Panc1 (cell line): ENCODE measurements at regions not wholly inside any gene's neighbourhood (a gene's known extent, or its start where the extent isn't known, plus 50 kb on each side); places are given as distances from the start of the nearest gene placed in this dataset.

Experiments
- ATAC-seq: fragments of 200-7000 bp; cut with Tn5 transposase; 2 replicates; pipeline ENCODE4 v1.9.1; 2020; ENCODE audit warnings: mild to moderate bottlenecking, moderate library complexity
- BruUV-seq: library from RNA; stranded (reverse); fragments of 400-500 nt; replicated peaks from 2 replicates; lab custom pipeline; 2021; lab: Mats Ljungman, UMichigan
- CTCF ChIA-PET: fragments of 300-600 bp; sonication (Branson Sonifier 250); formaldehyde crosslinking; loops from one replicate; lab custom pipeline; 2022; ENCODE audit warnings: antibody characterized with exemption; lab: Charles Lee
- POLR2A ChIA-PET: fragments of 300-600 bp; sonication (Branson Sonifier 250); formaldehyde crosslinking; loops from one replicate; lab custom pipeline; 2022; ENCODE audit warnings: antibody characterized with exemption; lab: Charles Lee
- DNase-seq: peaks from one replicate; pipeline ENCODE4 v3.0.0-alpha.2; 2010; ENCODE audit warnings: low read depth, low spot score
- H3K27ac ChIP-seq: 2 replicates; pipeline ENCODE4 v1.5.1; 2011; ENCODE audit warnings: mild to moderate bottlenecking, low read length, inconsistent platforms
- H3K27me3 ChIP-seq: fragments of 200-500 bp; sonication (Bioruptor generic); 2 replicates; pipeline ENCODE4 v1.6.0; 2014; ENCODE audit warnings: low read length, inconsistent platforms; ENCODE audit not compliant: control insufficient read depth, insufficient read depth
- H3K36me3 ChIP-seq: fragments of 200-500 bp; sonication (Bioruptor generic); 2 replicates; pipeline ENCODE4 v1.5.1; 2014; ENCODE audit warnings: inconsistent platforms, mild to moderate bottlenecking, low read length, moderate library complexity; ENCODE audit not compliant: control insufficient read depth, insufficient read depth
- H3K4me1 ChIP-seq: 2 replicates; pipeline ENCODE4 v1.5.1; 2011; ENCODE audit warnings: inconsistent platforms, mild to moderate bottlenecking, low read length, moderate library complexity; ENCODE audit not compliant: control insufficient read depth, insufficient read depth
- H3K4me3 ChIP-seq, 2 experiments: 2 replicates each; pipeline ENCODE4 v1.5.1; 2011 to 2012; ENCODE audit warnings: low read depth in 2 of 2, low read length in 2 of 2, mild to moderate bottlenecking in 2 of 2, inconsistent platforms in 1 of 2, moderate library complexity in 1 of 2
- H3K9me3 ChIP-seq: fragments of 200-500 bp; sonication (Bioruptor generic); 2 replicates; pipeline ENCODE4 v1.5.1; 2014; ENCODE audit warnings: low read depth, mild to moderate bottlenecking, inconsistent platforms, low read length, moderate library complexity; ENCODE audit not compliant: control insufficient read depth, insufficient read depth
- CTCF ChIP-seq: fragments of 450-650 bp; IDR thresholded peaks from 2 replicates; pipeline ENCODE4 v1.5.1; 2017; ENCODE audit warnings: mild to moderate bottlenecking
- POLR2AphosphoS5 ChIP-seq: IDR thresholded peaks from 2 replicates; pipeline ENCODE4 v1.6.1; 2012; ENCODE audit warnings: mild to moderate bottlenecking, low read depth, low read length, moderate library complexity
- REST ChIP-seq, 2 experiments: IDR thresholded peaks; 2 replicates each; pipeline ENCODE4 v1.6.1; 2011 to 2012; ENCODE audit warnings: low read depth in 2 of 2, control low read depth in 1 of 2, low read length in 1 of 2, mild to moderate bottlenecking in 1 of 2, moderate library complexity in 1 of 2; ENCODE audit not compliant: insufficient read depth in 1 of 2
- SIN3A ChIP-seq: IDR thresholded peaks from 2 replicates; pipeline ENCODE4 v1.6.1; 2012; ENCODE audit warnings: low read depth, mild to moderate bottlenecking, low read length, moderate library complexity, borderline replicate concordance; ENCODE audit not compliant: insufficient read depth
- TCF7L2 ChIP-seq: IDR thresholded peaks from 2 replicates; pipeline ENCODE4 v1.6.1; 2011; ENCODE audit warnings: mild to moderate bottlenecking, low read depth, low read length, inconsistent platforms
- in situ Hi-C: cut with HindIII; loops from 2 replicates; pipeline ENCODE4 v1.10.0; 2016; ENCODE audit warnings: low sequenced_read_pairs, low pct_unique_long_range_greater_than_20kb
- intact Hi-C: fragments of 100-400 bp; cut with micrococcal nuclease; formaldehyde crosslinking; loops from one replicate; pipeline ENCODE4 v1.10.0; 2022; ENCODE audit not compliant: unreplicated experiment

- Histone ChIP-seq H3K36me3 (no peaks in the 10 kb centered on the region), H3K4me1 (no peaks in the 10 kb centered on the region), H3K4me3 (no peak overlapping the region), H3K9me3 (no peaks in the 10 kb centered on the region), H3K27ac (no peak overlapping the region), H3K27me3 (peaks cover 16% of the 10 kb centered on the region)
- ATAC-seq (no peak), DNase-seq (no peak)
- intact Hi-C loops, result no loop called here
- in situ Hi-C loops, result no loop called here
- CTCF ChIA-PET, result no interaction called here
- TF ChIP-seq CTCF (no peak), POLR2AphosphoS5 (no peak), REST (IDR thresholded peaks at IDR 0.05; ENCODE audit: insufficient read depth in 1 of 2, low read depth in 2 of 2, low read length in 1 of 2) (no peak), TCF7L2 (no peak), SIN3A (no peak)
- POLR2A ChIA-PET, result no interaction called here
- no TSS peak for BruUV-seq
Measured at GRCh38 chr15:98391568-98391967, 256.8 kb upstream of the IGF1R start.

GRCh38 chr15:98393471-98393870 lies 254.9 kb upstream of the IGF1R start:
- ChIA-PET POLR2A (no interaction called here), CTCF (no interaction called here)
- H3K4me1 ChIP-seq, result no peaks in the 10 kb centered on the region
- no peak overlapping the region for H3K27ac ChIP-seq
- H3K36me3 ChIP-seq, result no peaks in the 10 kb centered on the region
- peaks cover 13% of the 10 kb centered on the region for H3K27me3 ChIP-seq
- no peak overlapping the region for H3K4me3 ChIP-seq
- BruUV-seq, result no TSS peak
- DNase-seq (no peak), ATAC-seq (no peak)
- intact Hi-C loops (no loop called here), in situ Hi-C loops (no loop called here)
- TF ChIP-seq SIN3A (no peak), POLR2AphosphoS5 (no peak), TCF7L2 (no peak), CTCF (no peak), REST (IDR thresholded peaks at IDR 0.05; ENCODE audit: insufficient read depth in 1 of 2, low read depth in 2 of 2, low read length in 1 of 2) (no peak)
- H3K9me3 ChIP-seq, result no peaks in the 10 kb centered on the region
